ENCODE measurements at regions not wholly inside any gene's neighbourhood (a gene's known extent, or its start where the extent isn't known, plus 50 kb on each side); places are given as distances from the start of the nearest gene placed in this dataset.

- Mint-ChIP-seq H3K9me3 (peaks cover 9% of the 10 kb centered on the region), H3K36me3 (no peaks in the 10 kb centered on the region), H3K4me3 (no peak overlapping the region), H3K27me3 (ENCODE audit: insufficient read depth, low read depth) (peaks cover 5% of the 10 kb centered on the region), H3K27ac (no peak overlapping the region), H3K4me1 (peaks cover 3% of the 10 kb centered on the region)
- Histone ChIP-seq H3F3A (ENCODE audit: low read depth) (no peaks in the 10 kb centered on the region), H4K20me1 (ENCODE audit: low read depth) (no peaks in the 10 kb centered on the region), H3K9me3 (ENCODE audit: low read depth) (peaks cover 6% of the 10 kb centered on the region), H3K4me2 (no peak overlapping the region), H3K36me3 (no peaks in the 10 kb centered on the region), H3K27ac (no peak overlapping the region), H3K9ac (no peak overlapping the region), H3K27me3 (no peaks in the 10 kb centered on the region), H2AFZ (replicated peaks) (no peak overlapping the region), H3K4me1 (no peaks in the 10 kb centered on the region), H3K79me2 (ENCODE audit: low read depth) (no peaks in the 10 kb centered on the region), H3K4me3 (no peak overlapping the region)
- no peak for DNase-seq (ENCODE audit: low spot score)
- TF ChIP-seq EZH2 (IDR thresholded peaks at IDR 0.05) (no peak), CTCF (IDR thresholded peaks at IDR 0.05) (no peak), EZH2phosphoT487 (IDR thresholded peaks at IDR 0.05) (no peak)
Measured at GRCh38 chr13:109884462-109884861, 98.1 kb upstream of the IRS2 start.

- Histone ChIP-seq H3K27ac (no peak overlapping the region), H3K9ac (no peak overlapping the region), H3K4me1 (no peaks in the 10 kb centered on the region), H4K20me1 (ENCODE audit: low read depth) (no peaks in the 10 kb centered on the region), H3K27me3 (no peaks in the 10 kb centered on the region), H3F3A (ENCODE audit: low read depth) (no peaks in the 10 kb centered on the region), H2AFZ (replicated peaks) (no peak overlapping the region), H3K4me2 (no peak overlapping the region), H3K9me3 (ENCODE audit: low read depth) (no peaks in the 10 kb centered on the region), H3K79me2 (ENCODE audit: low read depth) (no peaks in the 10 kb centered on the region), H3K4me3 (no peak overlapping the region), H3K36me3 (no peaks in the 10 kb centered on the region)
- H3K27me3 Mint-ChIP-seq (ENCODE audit: insufficient read depth, low read depth), result peaks cover 5% of the 10 kb centered on the region
- no peaks in the 10 kb centered on the region for H3K36me3 Mint-ChIP-seq
- no peak overlapping the region for H3K27ac Mint-ChIP-seq
- H3K4me1 Mint-ChIP-seq, result peaks cover 3% of the 10 kb centered on the region
- no peak for DNase-seq (ENCODE audit: low spot score)
- no peak overlapping the region for H3K4me3 Mint-ChIP-seq
- TF ChIP-seq EZH2 (IDR thresholded peaks at IDR 0.05), result no peak
- TF ChIP-seq CTCF (IDR thresholded peaks at IDR 0.05), result no peak
- TF ChIP-seq EZH2phosphoT487 (IDR thresholded peaks at IDR 0.05), result no peak
- peaks cover 9% of the 10 kb centered on the region for H3K9me3 Mint-ChIP-seq
Measured at GRCh38 chr13:109883181-109884180, 97.1 kb upstream of the IRS2 start.

- Mint-ChIP-seq H3K4me1 (peaks cover 3% of the 10 kb centered on the region), H3K27me3 (ENCODE audit: insufficient read depth, low read depth) (peaks cover 5% of the 10 kb centered on the region), H3K27ac (no peak overlapping the region), H3K4me3 (no peak overlapping the region), H3K36me3 (no peaks in the 10 kb centered on the region), H3K9me3 (no peaks in the 10 kb centered on the region)
- TF ChIP-seq EZH2 (IDR thresholded peaks at IDR 0.05), result no peak
- no peak for TF ChIP-seq CTCF (IDR thresholded peaks at IDR 0.05)
- TF ChIP-seq EZH2phosphoT487 (IDR thresholded peaks at IDR 0.05), result no peak
- no peaks in the 10 kb centered on the region for H4K20me1 ChIP-seq (ENCODE audit: low read depth)
- no peak for DNase-seq (ENCODE audit: low spot score)
- H3K36me3 ChIP-seq, result no peaks in the 10 kb centered on the region
- H3K27ac ChIP-seq, result no peak overlapping the region
- no peak overlapping the region for H3K4me2 ChIP-seq
- no peaks in the 10 kb centered on the region for H3K9me3 ChIP-seq (ENCODE audit: low read depth)
- no peak overlapping the region for H2AFZ ChIP-seq (replicated peaks)
- no peaks in the 10 kb centered on the region for H3K4me1 ChIP-seq
- H3K27me3 ChIP-seq, result no peaks in the 10 kb centered on the region
- H3F3A ChIP-seq (ENCODE audit: low read depth), result no peaks in the 10 kb centered on the region
- H3K4me3 ChIP-seq, result no peak overlapping the region
- no peak overlapping the region for H3K9ac ChIP-seq
- H3K79me2 ChIP-seq (ENCODE audit: low read depth), result no peaks in the 10 kb centered on the region
Measured at GRCh38 chr13:109881961-109882558, 95.7 kb upstream of the IRS2 start.

All from neural progenitor cell (in vitro differentiated cells).